Left ventricle myocardium superior (tissue), 1 donor: ENCODE measurements at regions not wholly inside any gene's neighbourhood (a gene's known extent, or its start where the extent isn't known, plus 50 kb on each side); places are given as distances from the start of the nearest gene placed in this dataset.

Experiments used
- ATAC-seq: fragments of 200-7000 bp; cut with Tn5 transposase; one replicate; pipeline ENCODE4 v1.9.1; 2020; ENCODE audit warnings: mild to moderate bottlenecking, moderate library complexity
- DNase-seq: peaks from one replicate; pipeline ENCODE4 v3.0.0-alpha.2; 2020
- intact Hi-C: fragments of 100-400 bp; cut with micrococcal nuclease; formaldehyde crosslinking; loops from one replicate; pipeline ENCODE4 v1.11.0; 2022
- donor health status: DM: no; HTN: yes; CAD: no; lungs with severe emphysema.

DNA sequence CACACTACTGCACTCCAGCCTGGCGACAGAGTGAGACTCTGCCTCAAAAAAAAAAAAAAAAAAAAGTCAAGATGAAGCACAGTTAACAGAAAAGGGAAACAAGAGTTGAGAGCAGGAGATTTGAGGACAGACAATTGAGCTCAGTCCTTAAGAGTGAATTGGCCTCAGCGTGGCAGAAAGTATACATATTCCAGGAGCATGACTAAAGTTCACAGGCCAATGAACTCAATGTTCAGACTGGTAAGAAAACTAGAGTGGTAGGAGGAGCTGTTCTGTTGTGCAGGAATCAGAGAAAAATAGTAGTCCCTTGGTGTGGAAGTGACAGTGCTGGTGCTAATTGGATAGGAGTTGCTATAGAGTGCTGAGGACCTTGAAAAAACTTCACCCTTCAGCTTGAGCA is 60.0 kb downstream of the NRN1 start:
- intact Hi-C loops, result no loop called here
- ATAC-seq (no peak), DNase-seq (no peak)

DNA sequence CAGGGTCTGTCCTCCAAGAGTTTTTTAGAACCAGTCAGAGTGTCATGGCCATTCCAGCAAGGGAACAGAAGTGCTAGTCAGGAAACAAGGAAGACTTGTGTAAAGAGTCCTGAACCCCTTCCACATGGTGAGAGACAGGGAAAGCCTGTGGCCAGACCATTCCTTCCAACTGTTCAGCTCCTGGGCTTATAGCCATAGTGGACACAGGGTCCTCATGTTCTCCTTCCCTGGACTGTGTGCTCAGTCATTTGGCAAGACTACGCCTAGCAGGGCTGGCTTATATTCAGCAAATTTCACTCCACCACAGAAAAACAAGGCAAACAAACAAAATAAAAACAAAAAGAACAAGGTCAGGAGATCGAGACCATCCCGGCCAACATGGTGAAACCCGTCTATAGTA is 60.5 kb downstream of the NRN1 start:
- intact Hi-C loops, result no loop called here
- peak; percentile 41 for ATAC-seq
- DNase-seq, result no peak

DNA sequence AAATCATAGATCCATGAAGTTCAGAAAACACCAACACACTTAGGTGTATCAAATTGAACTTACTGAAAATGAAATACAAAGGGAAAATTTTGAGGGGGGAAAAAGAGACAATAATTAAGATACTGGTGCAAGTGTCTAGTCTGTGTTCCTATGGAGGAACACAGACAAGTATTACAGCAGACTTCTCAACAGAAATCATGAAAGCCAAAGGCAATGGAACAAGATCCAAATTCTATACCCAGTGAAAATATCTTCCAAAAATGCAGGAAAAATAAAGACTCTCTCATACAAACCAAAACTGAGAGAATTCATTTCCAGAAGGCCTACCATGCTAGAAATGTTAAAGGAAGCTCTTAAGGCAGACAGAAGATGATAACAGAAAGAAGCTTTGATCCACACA is 63.1 kb downstream of the NRN1 start:
- ATAC-seq (no peak), DNase-seq (no peak)
- intact Hi-C loops, result no loop called here

DNA sequence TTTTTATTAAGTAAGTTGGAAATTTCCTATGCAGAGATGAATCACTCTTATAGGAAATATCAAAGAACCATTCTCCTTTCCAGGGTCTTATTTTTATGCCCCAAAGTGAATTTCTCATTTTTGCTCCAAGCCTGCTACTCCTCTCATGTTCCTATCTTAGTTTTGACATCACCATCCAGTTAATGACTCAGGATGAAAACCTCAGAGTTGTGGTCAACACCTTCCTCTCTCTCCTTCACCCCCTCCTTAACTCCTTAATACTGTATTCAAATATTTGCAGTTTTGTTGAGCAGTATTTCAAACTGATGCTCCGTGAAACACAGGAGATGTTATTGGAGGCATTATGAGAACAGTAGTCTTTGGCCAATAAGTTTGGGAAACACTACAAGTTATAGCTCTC is 64.1 kb downstream of the NRN1 start:
- no peak for DNase-seq
- intact Hi-C loops, result no loop called here
- no peak for ATAC-seq

DNA sequence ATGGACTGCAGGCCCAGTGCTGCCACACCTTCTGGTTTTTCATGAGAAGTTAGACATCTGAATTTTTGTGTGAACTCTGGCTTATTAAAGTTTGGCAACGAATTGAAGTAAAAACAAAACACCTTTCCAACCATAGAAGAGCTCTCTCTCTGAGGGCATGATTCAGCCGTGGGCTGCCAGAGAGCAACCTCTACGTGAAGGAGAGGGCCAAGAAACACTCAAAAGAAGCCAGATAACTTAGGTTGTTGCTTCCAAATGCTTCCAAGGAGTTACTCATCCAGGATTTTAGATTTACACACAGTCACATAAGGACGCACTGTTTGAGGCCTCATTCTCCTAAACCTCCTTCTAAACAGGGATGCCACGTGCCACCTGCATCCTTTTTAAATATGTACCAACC is 65.5 kb downstream of the NRN1 start:
- ATAC-seq, result peak; percentile 28
- intact Hi-C loops, result no loop called here
- DNase-seq, result no peak

DNA sequence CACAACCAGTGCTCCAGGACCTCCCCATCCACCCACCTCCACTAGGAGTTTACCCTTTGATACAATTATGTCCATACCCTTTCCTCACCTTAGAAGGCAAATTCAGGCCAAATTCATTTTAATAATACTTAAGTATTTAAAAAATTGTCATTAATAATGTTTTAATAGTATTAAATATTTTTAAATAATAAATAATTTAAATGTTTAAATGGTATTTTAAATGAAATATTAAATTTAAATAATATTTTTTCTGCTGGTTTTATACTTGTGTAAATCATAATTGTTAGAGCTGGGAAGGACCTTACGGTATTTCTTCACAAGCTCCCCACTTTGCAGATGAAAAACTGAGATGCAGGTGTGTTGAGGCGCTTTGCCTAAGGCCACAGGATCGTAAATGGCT is 67.8 kb downstream of the NRN1 start:
- DNase-seq (no peak), ATAC-seq (no peak)
- intact Hi-C loops, result no loop called here

DNA sequence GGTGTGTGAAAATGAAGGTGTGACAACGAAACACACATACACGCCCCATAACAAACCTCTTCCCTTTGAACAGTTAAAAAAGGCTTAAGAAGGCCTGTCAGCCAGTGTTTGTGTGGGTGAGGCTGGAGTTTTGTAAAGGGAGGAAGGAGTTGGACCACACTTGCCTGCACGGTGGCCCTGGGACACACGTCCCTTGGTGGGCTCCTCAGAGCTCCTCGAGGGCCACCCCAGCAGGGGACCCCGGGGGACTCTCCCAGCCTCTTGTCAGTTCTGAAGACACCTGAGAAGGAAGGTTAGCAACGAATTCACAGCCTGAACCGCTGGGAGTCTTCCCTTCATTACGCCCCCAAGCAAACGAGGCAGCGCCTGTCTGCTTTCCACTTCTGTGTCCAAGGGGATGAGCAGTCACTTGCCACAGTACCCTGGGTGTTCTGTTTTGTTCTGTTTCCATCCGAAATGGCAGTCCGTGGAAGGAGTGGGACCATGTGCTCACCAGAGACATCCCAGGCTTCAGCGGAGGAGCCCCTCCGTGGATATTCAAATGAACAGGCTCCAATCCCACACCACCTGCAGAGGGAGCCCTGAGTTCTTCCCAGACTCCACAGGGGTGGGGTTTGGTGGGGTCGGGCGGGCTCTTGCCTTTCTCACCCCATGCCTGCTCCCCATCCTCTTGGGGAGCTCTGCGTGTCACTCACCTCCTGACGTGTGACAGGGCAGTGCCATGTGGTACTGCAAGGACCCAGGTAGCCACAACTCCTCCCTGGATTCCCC is 68.6 kb downstream of the NRN1 start:
- ATAC-seq, result no peak
- no peak for DNase-seq
- intact Hi-C loops, result no loop called here

DNA sequence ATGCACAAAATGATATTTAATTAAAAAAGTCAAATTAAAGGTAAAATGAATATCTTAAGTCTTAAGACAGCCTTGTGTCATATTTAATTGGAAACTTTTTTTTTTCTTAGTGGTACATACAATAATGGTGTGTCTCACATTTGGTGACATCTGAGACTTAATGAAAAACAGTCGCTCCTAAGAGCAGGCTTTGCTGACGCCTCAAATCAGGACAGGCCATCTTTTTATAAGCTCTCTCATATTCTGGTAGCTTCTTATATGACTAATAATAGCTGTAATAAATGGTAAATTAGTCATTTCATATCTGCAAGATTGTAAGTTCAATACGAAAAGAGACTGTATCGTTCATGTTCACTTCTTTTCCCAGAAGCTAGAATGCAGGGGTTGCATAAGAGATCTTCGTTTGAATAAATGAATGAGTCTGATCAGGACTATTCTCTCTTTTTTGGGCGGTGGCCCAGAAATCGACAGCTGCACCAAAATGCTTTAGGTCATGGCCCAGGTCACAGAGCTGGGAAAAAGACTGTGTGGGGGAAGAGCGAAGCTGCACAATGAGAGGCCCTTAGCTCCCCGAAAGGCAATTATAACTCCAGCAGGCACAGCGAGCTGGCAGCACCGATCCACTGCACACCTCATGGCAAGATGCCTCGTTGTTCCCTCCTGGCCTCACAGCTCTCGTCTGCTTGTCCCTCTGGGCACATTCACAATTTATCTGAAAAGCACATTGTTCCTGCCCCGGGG is 69.4 kb downstream of the NRN1 start:
- intact Hi-C loops, result no loop called here
- no peak for ATAC-seq
- DNase-seq, result no peak

DNA sequence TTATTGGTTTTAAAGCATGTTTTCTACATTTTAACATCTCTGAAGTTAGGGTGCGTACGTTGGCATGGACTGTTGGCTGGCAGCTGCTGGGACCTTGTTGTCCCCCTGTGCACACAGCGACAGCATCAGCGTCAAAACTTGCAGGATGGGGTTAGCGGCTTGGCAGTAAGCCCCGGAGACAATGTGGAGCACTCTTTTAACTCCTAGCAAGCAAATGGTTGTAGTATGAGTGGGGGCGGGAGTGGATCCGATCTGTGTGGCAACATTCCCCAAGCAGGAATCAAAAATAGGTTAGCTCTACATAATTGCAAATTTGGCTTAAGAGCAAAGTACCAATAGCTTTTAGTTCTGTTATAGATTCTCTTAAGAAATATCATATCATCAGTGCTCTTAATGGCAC is 70.1 kb downstream of the NRN1 start:
- ATAC-seq (no peak), DNase-seq (no peak)
- intact Hi-C loops, result no loop called here

DNA sequence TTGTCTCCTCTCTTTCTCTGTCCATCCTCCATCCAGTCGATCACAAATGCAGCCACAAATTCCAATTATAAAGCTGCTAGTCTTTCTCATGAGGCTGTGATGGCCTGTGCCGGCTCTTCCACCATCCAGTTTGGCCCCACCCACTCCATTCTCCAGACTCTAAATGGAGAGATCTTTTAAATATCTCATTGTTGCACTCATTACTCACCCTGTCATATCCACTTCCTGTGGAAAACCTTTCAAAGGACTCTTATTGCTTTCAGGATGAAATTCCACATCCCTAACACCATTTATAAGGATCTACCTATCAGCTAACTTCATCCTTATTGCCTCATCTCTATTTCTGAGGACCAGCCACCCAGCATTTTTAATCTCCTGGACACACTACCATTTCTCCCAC is 70.6 kb downstream of the NRN1 start:
- intact Hi-C loops, result no loop called here
- DNase-seq (no peak), ATAC-seq (no peak)

DNA sequence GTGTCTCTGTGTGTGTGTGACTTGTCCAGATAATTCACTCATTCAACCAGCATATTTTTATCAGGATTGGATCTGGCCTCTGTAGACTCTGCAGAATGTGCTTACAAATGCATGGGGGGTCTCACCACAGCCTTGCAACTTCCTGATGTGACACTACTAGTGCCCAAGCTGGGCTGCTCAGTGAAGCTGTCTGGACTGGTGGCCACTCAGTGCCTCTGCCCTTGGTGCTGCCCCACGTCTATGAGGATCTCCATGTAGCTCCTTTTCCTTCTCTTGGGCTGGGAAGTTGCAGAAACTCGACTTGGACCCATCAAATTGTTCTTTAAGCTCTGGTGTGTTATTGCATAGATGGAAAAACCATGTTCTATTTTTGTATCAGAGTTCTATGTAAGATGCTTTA is 75.8 kb downstream of the NRN1 start:
- DNase-seq (no peak), ATAC-seq (no peak)
- intact Hi-C loops, result no loop called here

DNA sequence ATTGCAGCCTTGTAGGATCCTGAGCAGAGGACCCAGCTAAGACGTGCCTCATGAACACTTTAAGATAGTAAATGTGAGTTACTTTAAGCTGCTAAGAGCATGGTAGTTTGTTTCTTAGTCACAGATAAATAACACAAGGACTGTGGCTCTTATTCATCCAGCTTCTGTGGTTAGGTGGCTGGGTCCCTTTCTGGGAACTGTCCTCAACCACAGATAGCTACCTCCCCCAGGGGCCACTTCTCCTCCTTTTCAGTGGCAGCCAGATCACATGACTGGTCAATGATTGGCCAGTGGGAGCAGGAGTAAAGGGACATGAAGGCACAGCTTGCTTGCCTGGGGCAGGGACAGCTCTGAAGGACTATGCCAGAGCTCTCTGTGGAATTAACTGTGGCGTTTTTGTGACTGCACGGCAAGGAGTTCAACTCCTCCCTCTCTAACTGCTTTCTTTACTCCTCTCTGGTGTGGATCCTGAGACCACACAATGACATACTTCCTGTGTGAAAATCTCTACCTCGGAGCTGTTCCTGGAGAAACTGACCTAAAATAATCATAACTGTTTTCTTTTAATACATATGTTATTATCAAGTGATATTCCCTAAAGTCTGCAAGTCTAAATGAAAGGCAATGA is 76.5 kb downstream of the NRN1 start:
- intact Hi-C loops, result no loop called here
- ATAC-seq (no peak), DNase-seq (no peak)

DNA sequence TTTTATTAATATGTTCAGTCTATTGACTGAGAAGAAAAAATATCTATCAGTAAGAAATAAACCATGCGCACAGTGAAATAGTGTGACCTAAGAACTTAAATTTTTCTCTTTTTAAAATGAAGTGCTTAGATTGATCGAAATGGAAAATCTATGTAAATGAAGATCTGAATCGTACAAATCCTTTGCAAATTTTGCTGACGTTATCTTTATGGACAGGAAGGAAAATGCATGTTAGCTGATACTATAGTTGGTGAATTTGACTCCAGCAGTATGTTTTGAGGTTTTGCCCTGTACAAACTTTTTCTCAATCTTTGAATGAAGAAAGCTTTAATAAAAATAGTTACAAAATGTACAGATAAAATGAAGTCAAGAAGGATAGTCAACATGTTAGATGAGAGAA is 82.9 kb downstream of the NRN1 start:
- no peak for ATAC-seq
- DNase-seq, result no peak

DNA sequence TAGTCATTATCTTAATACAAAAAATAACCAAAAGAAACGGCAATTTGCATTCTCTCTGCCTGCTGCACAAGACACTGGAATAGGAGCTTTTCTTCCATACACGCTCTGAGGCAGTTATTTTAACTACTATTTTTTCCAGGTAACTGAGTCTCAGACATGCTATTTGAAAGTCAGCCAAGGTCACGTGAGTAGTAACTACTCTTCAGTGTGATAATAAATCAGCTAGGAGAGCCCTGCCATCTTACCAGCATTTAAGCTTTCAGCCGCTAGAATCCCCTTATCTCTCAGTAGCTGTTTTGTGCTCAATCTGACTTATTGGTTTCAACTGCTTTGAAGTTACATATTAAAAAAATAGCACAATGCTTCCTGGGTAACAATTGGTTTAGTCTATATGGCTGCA is 84.5 kb downstream of the NRN1 start:
- ATAC-seq (no peak), DNase-seq (no peak)
- intact Hi-C loops, result no loop called here

More for the DNA sequence above, 82.9 kb downstream of the NRN1 start:
- intact Hi-C loops, result no loop called here

DNA sequence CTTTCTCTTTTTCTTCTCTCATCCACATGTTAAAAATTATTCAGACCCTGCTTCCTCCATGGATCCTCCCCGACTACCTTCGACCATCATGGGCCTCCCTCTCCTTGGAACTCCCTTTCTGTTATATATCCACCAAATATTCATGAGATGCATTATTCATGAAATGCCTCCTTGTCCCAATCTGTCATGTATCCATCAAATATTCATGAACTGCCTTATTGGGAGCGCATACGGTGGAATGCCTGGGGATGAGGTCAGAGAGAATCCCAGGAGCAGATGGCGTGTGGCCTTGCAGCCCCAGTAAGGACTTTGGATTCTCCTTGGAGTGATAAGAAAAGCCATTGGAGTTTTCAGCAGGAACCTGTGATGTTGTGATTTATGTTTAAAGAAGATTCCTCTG is 97.0 kb downstream of the NRN1 start:
- no peak for DNase-seq
- no peak for ATAC-seq
- intact Hi-C loops, result no loop called here

DNA sequence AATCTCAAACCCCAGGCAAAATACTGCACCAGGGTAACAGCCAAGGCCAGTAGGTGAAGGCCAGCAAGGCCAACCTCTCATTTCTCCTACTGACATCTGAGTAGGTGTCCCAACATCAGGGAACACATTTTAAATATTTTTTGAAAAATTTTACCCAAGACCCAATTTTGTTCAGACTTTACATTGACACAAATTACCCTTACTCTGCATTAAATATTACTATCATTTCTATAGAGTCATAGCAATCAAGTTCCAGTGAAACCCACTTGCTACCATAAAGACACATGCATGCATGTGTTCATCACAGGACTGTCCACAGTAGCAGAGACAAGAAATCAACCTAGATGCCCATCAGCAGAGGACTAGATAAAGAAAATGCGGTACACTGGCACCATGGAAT is 99.9 kb downstream of the NRN1 start:
- ATAC-seq, result no peak
- intact Hi-C loops, result no loop called here

DNA sequence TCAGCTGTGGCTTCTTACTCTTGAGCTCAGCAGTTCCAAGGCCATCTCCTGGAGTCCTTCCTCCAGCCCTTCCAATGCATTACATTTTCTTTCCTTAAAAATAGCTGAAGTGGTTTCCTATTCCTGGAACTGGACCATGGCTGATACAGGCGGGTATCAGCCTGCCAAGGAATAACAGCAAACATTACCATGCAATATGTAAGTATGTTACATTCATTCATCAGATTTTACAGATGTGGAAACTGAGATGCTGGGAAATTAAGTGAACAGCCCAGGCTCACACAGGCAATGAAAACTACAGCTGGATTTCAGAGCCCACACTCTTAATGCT is 100.4 kb downstream of the NRN1 start:
- DNase-seq, result no peak
- intact Hi-C loops, result no loop called here
- peak; percentile 31 for ATAC-seq

More for the DNA sequence above, 99.9 kb downstream of the NRN1 start:
- DNase-seq, result no peak

DNA sequence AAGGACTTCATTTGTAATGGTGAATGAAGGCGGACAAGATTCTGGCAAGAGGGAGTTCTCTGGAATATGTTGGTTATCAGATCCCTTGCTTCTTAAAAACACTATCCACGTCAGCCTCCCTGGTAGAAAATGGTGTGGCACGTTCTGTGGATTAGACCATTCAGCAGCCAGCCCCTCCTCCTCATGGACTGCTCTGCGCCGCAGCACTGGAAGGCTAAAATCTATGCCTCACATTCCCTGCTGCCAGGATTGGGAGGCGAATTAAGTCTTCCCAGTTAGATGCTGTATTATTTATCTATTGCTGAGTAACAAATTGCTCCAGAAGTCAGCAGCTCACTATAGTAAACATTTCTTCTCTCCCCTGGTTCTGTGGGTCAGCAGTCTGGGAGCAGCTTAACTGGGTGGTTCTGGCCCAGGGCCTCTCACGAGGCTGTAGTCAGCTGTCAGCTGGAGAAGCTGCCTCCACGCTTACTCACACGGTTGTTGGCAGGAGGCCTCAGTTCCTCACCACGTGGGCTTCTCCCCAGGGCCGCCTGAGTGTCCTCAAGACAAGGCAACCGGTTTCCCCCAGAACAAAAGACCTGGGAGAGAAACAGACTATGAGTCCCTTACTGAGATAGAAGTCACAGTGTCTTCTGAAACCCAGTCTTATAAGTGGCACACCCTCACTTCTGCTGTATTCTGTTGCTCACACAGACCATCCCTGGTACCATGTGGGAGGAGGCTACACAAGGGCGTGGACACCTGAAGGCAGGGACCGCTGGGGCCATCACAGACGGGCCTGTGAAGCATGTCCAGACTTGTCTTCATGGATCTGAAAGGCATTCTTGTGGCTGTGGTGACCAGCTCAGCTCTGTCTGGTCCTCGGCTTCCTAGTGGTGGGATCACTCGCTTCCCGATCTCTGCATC is 101.0 kb downstream of the NRN1 start:
- intact Hi-C loops, result no loop called here
- peak; percentile 99 for ATAC-seq
- DNase-seq, result peak; percentile 82

DNA sequence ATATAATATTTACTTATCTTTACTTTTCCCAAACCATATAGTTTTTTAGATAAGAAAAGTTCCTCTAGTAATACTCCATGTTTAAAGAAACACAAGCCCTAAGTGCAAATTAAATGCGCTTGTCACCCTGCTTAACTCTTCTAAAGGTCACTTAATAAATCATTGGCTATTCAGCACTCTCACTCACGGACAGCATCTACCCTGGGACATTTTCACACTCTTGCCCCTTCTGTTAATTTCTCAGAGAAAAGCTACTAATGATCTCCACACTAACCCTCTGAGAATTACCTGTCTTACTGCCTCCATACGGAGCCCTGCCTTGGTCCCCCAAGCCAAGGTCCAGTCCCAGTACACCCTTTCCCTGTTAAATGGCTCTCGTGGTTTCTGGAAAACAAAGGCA is 102.2 kb downstream of the NRN1 start:
- no peak for DNase-seq
- ATAC-seq, result no peak
- intact Hi-C loops, result no loop called here
